GM20000 (cell line): ENCODE measurements at regions not wholly inside any gene's neighbourhood (a gene's known extent, or its start where the extent isn't known, plus 50 kb on each side); places are given as distances from the start of the nearest gene placed in this dataset.

Experiments
- DNase-seq: peaks from one replicate; pipeline ENCODE4 v3.0.0; 2012; ENCODE audit warnings: low spot score
- TF ChIP-seq, protein P1 (sequence below): IDR thresholded peaks from 2 replicates; pipeline ENCODE4 v1.5.1; 2012; ENCODE audit warnings: mild to moderate bottlenecking, control low read depth; ENCODE audit errors: extremely low read depth, missing control alignments

DNA sequence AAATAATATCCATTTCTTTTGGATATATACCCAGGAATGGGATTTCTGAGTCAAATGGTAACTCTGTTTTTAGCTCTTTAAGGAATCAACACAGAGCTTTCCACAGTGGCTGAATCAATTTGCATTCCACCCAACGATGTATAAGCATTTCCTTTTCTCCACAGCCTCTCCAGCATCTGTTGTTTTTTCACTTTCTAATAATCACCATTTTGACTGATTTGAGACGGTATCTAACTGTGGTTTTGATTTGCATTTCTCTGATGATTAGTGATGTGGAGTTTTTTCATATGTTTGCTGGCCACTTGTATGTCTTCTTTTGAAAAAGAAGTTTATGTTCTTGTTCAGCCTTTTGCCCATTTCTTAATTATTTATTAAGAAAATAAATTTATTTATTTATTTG lies 352.2 kb upstream of the OBI1 start:
- TF ChIP-seq, protein P1, sequence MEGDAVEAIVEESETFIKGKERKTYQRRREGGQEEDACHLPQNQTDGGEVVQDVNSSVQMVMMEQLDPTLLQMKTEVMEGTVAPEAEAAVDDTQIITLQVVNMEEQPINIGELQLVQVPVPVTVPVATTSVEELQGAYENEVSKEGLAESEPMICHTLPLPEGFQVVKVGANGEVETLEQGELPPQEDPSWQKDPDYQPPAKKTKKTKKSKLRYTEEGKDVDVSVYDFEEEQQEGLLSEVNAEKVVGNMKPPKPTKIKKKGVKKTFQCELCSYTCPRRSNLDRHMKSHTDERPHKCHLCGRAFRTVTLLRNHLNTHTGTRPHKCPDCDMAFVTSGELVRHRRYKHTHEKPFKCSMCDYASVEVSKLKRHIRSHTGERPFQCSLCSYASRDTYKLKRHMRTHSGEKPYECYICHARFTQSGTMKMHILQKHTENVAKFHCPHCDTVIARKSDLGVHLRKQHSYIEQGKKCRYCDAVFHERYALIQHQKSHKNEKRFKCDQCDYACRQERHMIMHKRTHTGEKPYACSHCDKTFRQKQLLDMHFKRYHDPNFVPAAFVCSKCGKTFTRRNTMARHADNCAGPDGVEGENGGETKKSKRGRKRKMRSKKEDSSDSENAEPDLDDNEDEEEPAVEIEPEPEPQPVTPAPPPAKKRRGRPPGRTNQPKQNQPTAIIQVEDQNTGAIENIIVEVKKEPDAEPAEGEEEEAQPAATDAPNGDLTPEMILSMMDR, result no peak
- no peak for DNase-seq

DNA sequence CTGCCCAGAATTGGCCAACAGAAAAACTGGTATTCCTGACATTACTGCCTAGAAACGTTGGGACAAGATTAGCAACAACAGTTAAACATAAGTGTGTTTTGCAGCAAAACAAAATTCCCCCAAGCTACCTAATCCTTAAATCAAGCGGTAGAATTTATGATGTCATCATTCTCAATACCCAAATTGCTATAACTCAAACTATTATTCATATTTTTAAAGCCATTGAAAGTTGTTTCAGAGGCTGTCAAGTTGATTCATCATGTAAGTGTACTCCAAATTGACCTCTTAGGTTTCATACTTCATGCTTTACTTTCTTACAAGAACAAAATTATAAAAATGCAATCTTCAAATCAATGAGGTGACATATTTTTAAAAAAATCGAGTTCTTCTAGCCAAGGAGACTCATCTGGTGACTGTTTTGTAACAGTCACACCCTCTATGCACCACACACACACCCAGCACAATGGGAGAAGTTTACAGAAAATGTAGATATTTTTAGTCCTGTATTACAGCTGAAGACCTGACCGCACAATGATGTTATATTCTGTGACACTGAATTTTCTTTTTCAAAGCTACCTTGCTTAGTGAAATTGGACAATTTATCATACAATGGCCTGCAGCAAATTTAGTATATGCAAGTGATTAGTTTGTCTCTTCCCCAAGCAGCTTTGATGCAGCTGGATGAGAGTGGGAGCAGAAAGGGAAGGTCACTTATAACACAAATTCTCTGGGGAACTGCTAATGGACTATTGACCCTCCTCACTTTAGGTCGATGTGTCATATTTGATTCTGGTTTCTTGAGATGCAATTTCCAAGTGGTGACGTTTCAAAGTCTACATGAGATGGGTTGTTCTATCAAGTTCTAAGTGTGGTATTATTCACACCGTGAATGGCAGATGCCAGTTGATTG lies 345.3 kb upstream of the OBI1 start:
- DNase-seq, result peak; percentile 7
- TF ChIP-seq, protein P1, result no peak

DNA sequence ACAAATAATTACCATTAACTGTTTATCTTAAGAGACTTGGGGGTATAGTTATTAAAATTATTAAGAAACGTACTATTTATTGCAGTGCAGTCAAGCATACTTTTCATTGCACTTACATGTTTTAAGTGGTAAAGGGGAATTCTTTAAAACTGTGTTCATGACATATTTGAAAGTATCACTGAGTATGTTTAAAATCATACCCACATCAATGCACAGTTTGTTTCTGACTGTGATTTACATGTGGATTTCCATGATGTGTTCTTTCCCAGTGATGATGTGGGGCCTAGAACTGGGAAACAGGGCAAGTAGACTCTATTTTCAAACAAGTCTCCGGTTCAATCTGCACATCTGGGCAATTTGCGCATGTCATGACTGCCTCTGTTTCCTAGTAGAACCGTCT lies 340.5 kb upstream of the OBI1 start:
- DNase-seq, result no peak
- TF ChIP-seq, protein P1, result no peak

GRCh38 chr13:78998630-78999315 lies 339.8 kb upstream of the OBI1 start:
- no peak for DNase-seq
- TF ChIP-seq, protein P1, result no peak

GRCh38 chr13:78997902-78998629 lies 339.1 kb upstream of the OBI1 start:
- TF ChIP-seq, protein P1, result no peak

GRCh38 chr13:78993792-78994191 lies 334.8 kb upstream of the OBI1 start:
- TF ChIP-seq, protein P1, result no peak
- no peak for DNase-seq

More at GRCh38 chr13:78997902-78998629, 339.1 kb upstream of the OBI1 start:
- no peak for DNase-seq
